T-helper 22 cell (primary cell): ENCODE measurements at regions not wholly inside any gene's neighbourhood (a gene's known extent, or its start where the extent isn't known, plus 50 kb on each side); places are given as distances from the start of the nearest gene placed in this dataset.

Experiments used
- DNase-seq: peaks from one replicate; pipeline ENCODE4 v3.0.0-alpha.2; 2020; ENCODE audit warnings: low read depth

DNA sequence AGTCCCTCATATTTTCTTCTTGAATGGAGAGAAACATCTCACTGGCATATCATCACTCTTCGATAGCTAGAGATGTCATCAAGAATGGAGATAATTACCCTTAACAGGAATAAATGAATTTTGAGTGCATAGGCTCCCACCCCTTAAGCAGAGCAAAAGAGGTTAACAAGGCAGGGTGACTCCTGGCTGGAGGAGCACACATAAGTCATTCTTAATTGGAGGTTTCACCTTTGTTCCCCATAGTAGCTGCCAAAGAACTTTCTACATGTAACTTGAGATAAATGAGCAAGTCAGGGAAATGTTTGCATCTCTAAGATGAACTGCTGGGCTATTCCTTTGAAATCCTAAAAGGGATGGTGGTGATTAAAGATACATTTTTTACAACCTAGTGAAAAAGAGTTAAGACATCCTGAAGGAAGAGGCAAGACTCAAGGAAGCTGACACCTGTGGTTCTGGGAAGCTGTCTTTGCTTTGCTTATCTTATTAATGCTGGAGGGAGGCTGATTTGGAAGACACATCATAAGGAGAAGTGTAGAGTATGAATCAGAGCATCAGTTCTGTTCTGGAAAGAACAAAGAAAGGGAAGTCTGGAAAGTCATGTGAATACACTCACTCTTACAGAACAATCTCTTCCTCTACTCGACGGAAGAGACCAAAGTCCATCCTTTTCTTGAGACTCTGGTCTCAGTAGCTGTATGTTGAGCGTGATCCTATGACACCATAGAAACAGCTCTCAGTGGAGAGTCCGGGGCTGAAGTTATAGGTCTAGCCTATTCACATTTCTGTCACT lies 326.3 kb downstream of the OSTF1 start:
- DNase-seq, result no peak

GRCh38 chr9:75417471-75417870 lies 329.2 kb downstream of the OSTF1 start:
- DNase-seq, result no peak

- no peak for DNase-seq
Observed at GRCh38 chr9:75418518-75418917, 330.2 kb downstream of the OSTF1 start.

DNA sequence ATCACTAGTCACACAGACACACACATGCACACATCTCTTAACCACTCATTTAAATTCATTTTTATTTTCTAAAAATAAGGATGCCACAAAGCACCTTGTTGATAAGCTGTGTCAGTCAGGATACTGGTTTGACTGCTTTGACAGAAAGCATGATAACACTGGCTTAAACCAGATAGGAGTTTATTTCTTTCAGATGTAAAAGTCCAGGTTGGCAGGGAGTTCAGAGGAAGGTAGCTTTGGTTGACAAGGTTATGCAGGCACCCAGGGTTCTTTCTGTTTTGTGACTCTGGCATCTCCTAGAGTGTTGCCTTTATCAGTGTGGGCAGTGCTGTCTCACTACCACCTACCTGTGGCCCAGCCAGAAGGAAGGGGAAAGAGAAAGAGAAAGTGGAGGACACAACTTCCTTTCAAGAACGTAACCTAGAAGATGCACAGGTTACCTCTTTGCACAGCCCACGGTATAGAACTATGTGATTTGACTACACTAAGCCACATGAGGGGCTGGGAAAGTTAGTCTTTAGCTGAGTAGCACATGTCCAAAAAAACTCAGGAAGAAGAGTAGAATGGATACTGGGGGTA lies 334.7 kb downstream of the OSTF1 start:
- no peak for DNase-seq

- DNase-seq, result no peak
Observed at GRCh38 chr9:75429531-75430475, 341.5 kb downstream of the OSTF1 start.

GRCh38 chr9:75431375-75431774 lies 343.1 kb downstream of the OSTF1 start:
- DNase-seq, result no peak

- no peak for DNase-seq
Observed at GRCh38 chr9:75432386-75432785, 344.1 kb downstream of the OSTF1 start.

GRCh38 chr9:75432888-75433287 lies 344.6 kb downstream of the OSTF1 start:
- DNase-seq, result no peak

DNA sequence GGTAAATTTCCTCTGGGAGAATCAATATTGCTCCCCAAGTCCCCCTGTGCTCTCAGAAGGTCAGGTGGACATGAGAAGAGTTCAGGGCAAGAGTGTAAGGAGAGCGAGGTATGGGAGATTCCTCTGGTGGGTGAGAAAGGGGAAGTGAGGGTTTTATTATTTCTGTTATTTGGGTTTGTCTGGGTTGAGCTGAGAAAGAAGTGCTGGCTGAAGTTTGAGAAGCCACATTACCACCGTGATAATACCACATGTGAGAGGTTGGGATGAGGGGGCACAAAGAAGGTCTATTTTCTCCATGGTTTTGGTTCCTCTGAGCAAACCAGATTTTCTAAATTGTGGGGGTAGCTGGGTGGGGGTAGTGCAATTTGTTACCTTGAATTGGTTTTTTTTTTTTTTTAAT lies 350.4 kb downstream of the OSTF1 start:
- no peak for DNase-seq

DNA sequence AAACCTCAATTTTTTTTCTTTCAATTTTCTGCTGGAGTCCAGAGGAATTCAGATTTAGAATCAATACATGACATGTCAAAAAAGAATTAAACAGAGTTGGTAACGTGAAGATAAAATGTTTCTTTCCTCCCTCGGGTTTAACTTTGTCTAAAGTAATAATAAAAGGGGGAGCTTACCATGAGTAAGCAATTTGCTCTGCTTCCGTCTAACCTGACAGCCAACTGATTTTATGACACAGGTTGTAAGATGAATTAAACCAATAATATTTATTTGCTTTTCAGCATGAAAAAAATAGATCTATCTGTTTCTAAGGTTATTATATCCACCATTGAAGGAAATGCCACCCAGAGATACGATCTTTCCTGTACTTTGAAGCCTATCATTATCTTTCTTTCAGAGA lies 352.6 kb downstream of the OSTF1 start:
- no peak for DNase-seq

DNA sequence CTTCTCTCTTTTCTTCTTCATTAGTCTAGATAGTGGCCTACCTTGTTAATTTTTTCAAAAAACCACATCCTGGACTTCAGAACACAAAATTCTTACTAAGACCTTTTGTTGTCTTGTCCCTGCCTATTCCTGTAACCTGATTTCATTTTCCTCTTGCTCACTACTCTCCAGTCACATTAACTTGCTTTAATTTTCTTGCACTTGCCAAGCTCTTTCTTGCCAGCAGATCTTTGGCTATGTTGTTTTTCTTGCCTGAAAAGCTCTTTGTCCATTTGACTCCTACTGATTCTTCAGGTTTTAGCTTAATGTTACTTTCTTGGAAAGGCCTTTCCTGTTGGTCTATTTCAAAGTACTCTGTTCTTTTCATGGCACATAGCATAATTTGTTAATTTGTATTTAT lies 356.8 kb downstream of the OSTF1 start:
- no peak for DNase-seq

DNA sequence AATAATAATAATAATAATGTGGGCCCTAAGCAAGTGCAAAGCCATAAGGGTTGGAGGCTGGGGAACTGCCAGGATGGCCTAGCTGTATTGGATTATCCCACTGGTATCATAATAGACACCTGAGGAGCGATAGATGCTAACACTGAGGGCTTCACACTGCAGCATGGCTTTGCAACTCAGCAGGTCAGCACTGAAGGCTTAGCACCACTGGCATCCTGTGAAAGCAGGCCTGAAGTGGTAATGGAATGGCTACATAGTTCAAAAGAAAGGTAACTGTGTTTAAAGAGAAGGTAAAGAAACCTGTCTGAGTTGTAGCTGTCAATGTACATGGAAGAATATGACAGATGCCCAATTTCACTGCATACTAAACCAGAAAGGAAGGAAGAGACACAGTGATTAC lies 359.0 kb downstream of the OSTF1 start:
- DNase-seq, result no peak

- no peak for DNase-seq
Observed at GRCh38 chr9:75448281-75448680, 360.0 kb downstream of the OSTF1 start.

DNA sequence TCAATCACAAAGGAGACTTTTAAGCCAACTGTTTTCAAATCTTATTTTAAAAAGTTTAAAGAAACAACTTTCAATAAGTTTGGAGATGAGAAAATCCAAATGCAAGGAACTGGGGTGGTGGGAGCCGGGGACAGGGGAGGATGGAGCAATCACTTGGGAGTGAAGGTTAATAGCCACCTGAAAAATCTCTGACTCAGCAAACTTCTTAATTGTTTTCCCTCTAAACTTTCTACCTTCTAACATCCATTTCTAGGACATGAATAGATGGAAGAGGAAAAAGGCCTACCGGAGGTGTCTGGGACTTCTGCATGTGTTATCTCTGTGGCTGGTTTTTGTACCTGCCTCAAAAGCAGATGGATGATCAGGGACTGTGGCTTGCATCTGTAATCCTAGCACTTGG lies 360.6 kb downstream of the OSTF1 start:
- DNase-seq, result no peak

- DNase-seq, result no peak
Observed at GRCh38 chr9:75451045-75451444, 362.7 kb downstream of the OSTF1 start.

- DNase-seq, result no peak
Observed at GRCh38 chr9:75451505-75451904, 363.2 kb downstream of the OSTF1 start.

GRCh38 chr9:75452512-75452911 lies 364.2 kb downstream of the OSTF1 start:
- DNase-seq, result no peak

GRCh38 chr9:75454043-75454442 lies 365.7 kb downstream of the OSTF1 start:
- DNase-seq, result no peak

DNA sequence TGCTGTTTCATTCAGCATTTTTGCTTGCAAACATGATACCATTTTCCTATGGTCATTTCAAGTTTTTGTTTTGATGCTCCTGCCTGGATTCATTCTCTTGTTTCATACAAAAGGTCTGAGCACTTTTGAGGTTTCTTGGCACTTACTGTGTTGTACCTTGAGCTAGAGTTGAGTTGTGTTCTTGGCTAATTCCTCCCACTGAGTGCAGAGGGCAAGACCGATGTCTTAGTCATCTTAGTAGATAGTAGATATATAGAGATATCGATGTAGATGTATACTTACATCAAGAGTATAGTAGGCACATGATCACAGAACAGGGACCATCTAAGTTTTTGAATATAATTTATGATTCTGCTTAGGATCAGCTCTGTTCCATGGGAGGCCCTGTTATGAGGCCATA lies 366.6 kb downstream of the OSTF1 start:
- no peak for DNase-seq

GRCh38 chr9:75455444-75455921 lies 367.2 kb downstream of the OSTF1 start:
- DNase-seq, result no peak

DNA sequence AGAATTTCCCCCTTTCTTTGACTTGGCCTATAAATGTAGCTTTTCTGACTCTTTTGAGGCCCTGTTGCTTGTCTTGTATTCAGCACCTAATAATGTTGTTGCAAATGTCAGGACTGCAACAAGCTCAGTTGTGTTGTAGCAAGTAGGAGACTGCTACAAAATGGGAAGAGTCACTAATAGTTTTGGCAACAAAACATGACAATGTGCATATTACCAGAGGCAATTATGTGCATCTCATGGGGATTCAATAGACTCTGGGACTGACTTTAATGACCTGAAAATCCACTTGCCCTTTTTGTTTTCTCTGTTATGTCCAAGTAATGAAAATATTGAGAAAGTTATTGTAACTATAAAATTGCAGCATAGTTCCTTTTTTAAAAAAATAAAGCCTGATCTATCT lies 368.4 kb downstream of the OSTF1 start:
- no peak for DNase-seq

- DNase-seq, result no peak
Observed at GRCh38 chr9:75457474-75458011, 369.2 kb downstream of the OSTF1 start.
